HL-60/S4 (cell line): ENCODE measurements at regions not wholly inside any gene's neighbourhood (a gene's known extent, or its start where the extent isn't known, plus 50 kb on each side); places are given as distances from the start of the nearest gene placed in this dataset.

Experiments
- in situ Hi-C: fragments of 300-500 bp; cut with MboI; formaldehyde crosslinking; loops from 2 replicates; pipeline ENCODE4 v1.14.3; 2022; ENCODE audit warnings: low sequenced_read_pairs

GRCh38 chr15:95940431-95940985 lies 390.0 kb upstream of the NR2F2 start:
- in situ Hi-C loops: no loop called here

GRCh38 chr15:95944193-95944592 lies 386.3 kb upstream of the NR2F2 start:
- in situ Hi-C loops: no loop called here

GRCh38 chr15:95944661-95945255 lies 385.7 kb upstream of the NR2F2 start:
- in situ Hi-C loops: no loop called here

- in situ Hi-C loops: no loop called here
Observed at GRCh38 chr15:95946241-95946640, 384.3 kb upstream of the NR2F2 start.

- in situ Hi-C loops: no loop called here
Observed at GRCh38 chr15:95946926-95947325, 383.6 kb upstream of the NR2F2 start.

- in situ Hi-C loops: no loop called here
Observed at GRCh38 chr15:95948411-95948810, 382.1 kb upstream of the NR2F2 start.

GRCh38 chr15:95953032-95953431 lies 377.5 kb upstream of the NR2F2 start:
- in situ Hi-C loops: no loop called here

- in situ Hi-C loops: no loop called here
Observed at GRCh38 chr15:95957861-95958260, 372.6 kb upstream of the NR2F2 start.

GRCh38 chr15:95958382-95958781 lies 372.1 kb upstream of the NR2F2 start:
- in situ Hi-C loops: no loop called here

- in situ Hi-C loops: no loop called here
Observed at GRCh38 chr15:95968856-95969255, 361.6 kb upstream of the NR2F2 start.

GRCh38 chr15:95970326-95970725 lies 360.2 kb upstream of the NR2F2 start:
- in situ Hi-C loops: no loop called here

- in situ Hi-C loops: no loop called here
Observed at GRCh38 chr15:95972041-95972553, 358.4 kb upstream of the NR2F2 start.

GRCh38 chr15:95972812-95973211 lies 357.7 kb upstream of the NR2F2 start:
- in situ Hi-C loops: no loop called here

GRCh38 chr15:95973566-95974256 lies 356.8 kb upstream of the NR2F2 start:
- in situ Hi-C loops: no loop called here

GRCh38 chr15:95975212-95975611 lies 355.3 kb upstream of the NR2F2 start:
- in situ Hi-C loops: no loop called here

GRCh38 chr15:95979286-95979685 lies 351.2 kb upstream of the NR2F2 start:
- in situ Hi-C loops: no loop called here

GRCh38 chr15:95981209-95981608 lies 349.3 kb upstream of the NR2F2 start:
- in situ Hi-C loops: no loop called here

- in situ Hi-C loops: no loop called here
Observed at GRCh38 chr15:95987299-95987698, 343.2 kb upstream of the NR2F2 start.

- in situ Hi-C loops: no loop called here
Observed at GRCh38 chr15:95987886-95988573, 342.5 kb upstream of the NR2F2 start.

GRCh38 chr15:95988574-95988887 lies 342.0 kb upstream of the NR2F2 start:
- in situ Hi-C loops: no loop called here

- in situ Hi-C loops: no loop called here
Observed at GRCh38 chr15:95989392-95989791, 341.1 kb upstream of the NR2F2 start.

- in situ Hi-C loops: no loop called here
Observed at GRCh38 chr15:95990833-95991232, 339.7 kb upstream of the NR2F2 start.
